ENCODE measurements at regions not wholly inside any gene's neighbourhood (a gene's known extent, or its start where the extent isn't known, plus 50 kb on each side); places are given as distances from the start of the nearest gene placed in this dataset.

DNA sequence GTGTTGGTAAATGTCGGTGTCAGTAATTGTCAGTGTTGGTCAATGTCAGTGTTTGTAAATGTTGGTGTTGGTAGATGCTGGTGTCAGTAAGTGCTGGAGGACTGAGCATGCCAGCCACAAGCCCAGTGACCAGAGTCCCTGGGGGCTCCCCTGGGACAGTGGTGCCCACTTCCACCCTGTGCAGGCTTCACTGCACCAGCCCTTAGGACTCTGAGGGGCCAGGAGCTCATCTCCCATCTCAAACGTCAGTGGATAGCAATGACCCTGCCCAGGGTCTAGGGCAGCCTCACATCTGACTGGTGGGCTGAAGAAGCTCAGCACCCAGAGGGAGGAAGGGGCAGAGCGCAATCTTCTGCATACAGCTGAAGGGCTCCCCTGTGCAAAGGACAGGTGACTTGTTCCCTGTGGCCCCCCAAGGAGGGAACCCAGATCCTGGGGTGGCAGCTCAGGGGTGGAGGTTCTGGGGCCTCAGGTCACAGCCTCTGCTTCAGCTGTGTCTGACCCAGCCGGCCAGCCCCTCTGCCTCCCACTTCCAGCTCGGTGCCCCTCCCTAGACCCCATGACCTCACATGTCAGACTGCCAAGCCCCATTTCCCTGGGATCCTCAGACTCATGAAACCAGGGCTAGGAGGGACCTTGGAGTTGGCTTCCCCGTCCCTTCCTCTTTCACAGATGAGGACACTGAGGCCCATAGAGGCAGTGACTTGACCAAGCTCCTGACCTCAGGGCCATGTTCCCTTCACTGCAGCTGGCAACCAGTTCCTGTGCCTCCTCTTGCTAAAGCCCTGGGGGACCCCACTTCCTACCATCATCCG lies 138.4 kb downstream of the CRYBB2 start:
- H3K27me3 ChIP-seq, result no peaks in the 10 kb centered on the region
- H3K4me1 ChIP-seq, result peaks cover 0 to 8% (median 3%) of the 10 kb centered on the region in 4 donors
- DNase-seq (peak in 1 of 3 donors; percentile 37), ATAC-seq (no peak)
- intact Hi-C loops (cut with DNase I), result no loop called here
- H3K4me3 ChIP-seq, result no peak overlapping the region
- H3K9me3 ChIP-seq, result no peaks in the 10 kb centered on the region
- H3K36me3 ChIP-seq, result peaks cover 0 to 59% (median 17%) of the 10 kb centered on the region in 4 donors
- TF ChIP-seq, protein P1, sequence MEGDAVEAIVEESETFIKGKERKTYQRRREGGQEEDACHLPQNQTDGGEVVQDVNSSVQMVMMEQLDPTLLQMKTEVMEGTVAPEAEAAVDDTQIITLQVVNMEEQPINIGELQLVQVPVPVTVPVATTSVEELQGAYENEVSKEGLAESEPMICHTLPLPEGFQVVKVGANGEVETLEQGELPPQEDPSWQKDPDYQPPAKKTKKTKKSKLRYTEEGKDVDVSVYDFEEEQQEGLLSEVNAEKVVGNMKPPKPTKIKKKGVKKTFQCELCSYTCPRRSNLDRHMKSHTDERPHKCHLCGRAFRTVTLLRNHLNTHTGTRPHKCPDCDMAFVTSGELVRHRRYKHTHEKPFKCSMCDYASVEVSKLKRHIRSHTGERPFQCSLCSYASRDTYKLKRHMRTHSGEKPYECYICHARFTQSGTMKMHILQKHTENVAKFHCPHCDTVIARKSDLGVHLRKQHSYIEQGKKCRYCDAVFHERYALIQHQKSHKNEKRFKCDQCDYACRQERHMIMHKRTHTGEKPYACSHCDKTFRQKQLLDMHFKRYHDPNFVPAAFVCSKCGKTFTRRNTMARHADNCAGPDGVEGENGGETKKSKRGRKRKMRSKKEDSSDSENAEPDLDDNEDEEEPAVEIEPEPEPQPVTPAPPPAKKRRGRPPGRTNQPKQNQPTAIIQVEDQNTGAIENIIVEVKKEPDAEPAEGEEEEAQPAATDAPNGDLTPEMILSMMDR (IDR thresholded peaks at IDR 0.05), result no peak
- TF ChIP-seq POLR2A (IDR thresholded peaks at IDR 0.05), result no peak
- 85% methylated on average over 4 of the region's 7 CpGs for WGBS (ENCODE audit: insufficient coverage, low coverage, low lambda C conversion rate, missing lambda C conversion rate)
- H3K27ac ChIP-seq, result no peak overlapping the region

GRCh38 chr22:25358421-25359170 lies 139.2 kb downstream of the CRYBB2 start:
- DNase-seq (peak in 1 of 3 donors; percentile 39), ATAC-seq (no peak)
- Histone ChIP-seq H3K27me3 (no peaks in the 10 kb centered on the region), H3K4me3 (no peak overlapping the region), H3K27ac (no peak overlapping the region), H3K9me3 (no peaks in the 10 kb centered on the region), H3K4me1 (peaks cover 0 to 13% (median 4%) of the 10 kb centered on the region in 4 donors), H3K36me3 (peaks cover 0 to 52% (median 16%) of the 10 kb centered on the region in 4 donors)
- 90% methylated on average over 2 of the region's 15 CpGs for WGBS (ENCODE audit: insufficient coverage, low coverage, low lambda C conversion rate, missing lambda C conversion rate)
- intact Hi-C loops (cut with DNase I), result no loop called here
- TF ChIP-seq, protein P1 (IDR thresholded peaks at IDR 0.05), result no peak
- TF ChIP-seq POLR2A (IDR thresholded peaks at IDR 0.05), result no peak

GRCh38 chr22:25359601-25360261 lies 140.3 kb downstream of the CRYBB2 start:
- Histone ChIP-seq H3K9me3 (no peaks in the 10 kb centered on the region), H3K27me3 (no peaks in the 10 kb centered on the region), H3K27ac (no peak overlapping the region), H3K4me1 (peaks cover 0 to 23% (median 8%) of the 10 kb centered on the region in 4 donors), H3K4me3 (no peak overlapping the region), H3K36me3 (peaks cover 0 to 41% (median 13%) of the 10 kb centered on the region in 4 donors)
- WGBS (ENCODE audit: insufficient coverage, low coverage, low lambda C conversion rate, missing lambda C conversion rate), result 84% methylated on average over 5 of the region's 26 CpGs
- ATAC-seq (no peak), DNase-seq (peak in 1 of 3 donors; percentile 42)
- intact Hi-C loops (cut with DNase I), result no loop called here
- TF ChIP-seq, protein P1 (IDR thresholded peaks at IDR 0.05), result no peak
- no peak for TF ChIP-seq POLR2A (IDR thresholded peaks at IDR 0.05)

DNA sequence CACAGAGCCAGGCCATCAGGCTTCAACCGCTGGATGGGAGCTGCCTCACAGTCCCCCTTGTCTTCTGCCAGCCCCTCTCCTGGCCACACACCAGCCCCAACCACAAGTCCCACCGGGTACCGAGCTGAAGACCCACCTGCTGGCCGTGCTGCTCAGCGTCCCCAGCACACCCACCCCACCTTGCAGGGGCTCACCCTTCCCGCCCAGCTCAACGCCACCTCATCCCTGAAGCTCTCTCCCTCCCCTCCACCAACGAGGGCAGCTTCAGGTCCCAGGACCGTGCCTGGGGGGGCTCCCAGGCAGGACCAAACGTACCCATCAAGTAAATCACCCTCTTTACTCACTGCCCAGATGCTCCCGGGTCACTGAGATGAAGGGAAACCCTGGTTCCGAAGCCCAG lies 141.0 kb downstream of the CRYBB2 start:
- Histone ChIP-seq H3K27ac (no peak overlapping the region), H3K9me3 (no peaks in the 10 kb centered on the region), H3K4me1 (peaks cover 0 to 28% (median 8%) of the 10 kb centered on the region in 4 donors), H3K36me3 (peaks cover 0 to 41% (median 13%) of the 10 kb centered on the region in 4 donors), H3K4me3 (no peak overlapping the region), H3K27me3 (no peaks in the 10 kb centered on the region)
- TF ChIP-seq, protein P1 (IDR thresholded peaks at IDR 0.05), result no peak
- TF ChIP-seq POLR2A (IDR thresholded peaks at IDR 0.05), result no peak
- WGBS (ENCODE audit: insufficient coverage, low coverage, low lambda C conversion rate, missing lambda C conversion rate), result 90% methylated on average over 2 of the region's 12 CpGs
- intact Hi-C loops (cut with DNase I), result no loop called here
- peak in 1 of 3 donors; percentile 42 for DNase-seq
- no peak for ATAC-seq
